Ishikawa (cell line): ENCODE measurements at regions not wholly inside any gene's neighbourhood (a gene's known extent, or its start where the extent isn't known, plus 50 kb on each side); places are given as distances from the start of the nearest gene placed in this dataset.

Experiments
- CEBPB ChIP-seq: IDR thresholded peaks from 2 replicates; pipeline ENCODE4 v1.6.1; 2012
- CREB1 ChIP-seq: IDR thresholded peaks from 2 replicates; pipeline ENCODE4 v1.6.1; 2012; ENCODE audit warnings: low read depth
- EGR1 ChIP-seq: IDR thresholded peaks from 2 replicates; pipeline ENCODE4 v1.6.1; 2012
- EP300 ChIP-seq: IDR thresholded peaks from 2 replicates; pipeline ENCODE4 v1.6.1; 2012; ENCODE audit warnings: borderline replicate concordance
- FOXM1 ChIP-seq: IDR thresholded peaks from 2 replicates; pipeline ENCODE4 v1.6.1; 2012; ENCODE audit warnings: low read depth, borderline replicate concordance
- MAX ChIP-seq: IDR thresholded peaks from 2 replicates; pipeline ENCODE4 v1.6.1; 2012
- NFIC ChIP-seq: IDR thresholded peaks from 2 replicates; pipeline ENCODE4 v1.6.1; 2012
- RAD21 ChIP-seq: IDR thresholded peaks from 2 replicates; pipeline ENCODE4 v1.6.1; 2012; ENCODE audit warnings: low read depth
- TAF1 ChIP-seq: IDR thresholded peaks from 2 replicates; pipeline ENCODE4 v1.6.1; 2012; ENCODE audit warnings: low read depth, mild to moderate bottlenecking
- TCF12 ChIP-seq: IDR thresholded peaks from 2 replicates; pipeline ENCODE4 v1.6.1; 2012; ENCODE audit warnings: low read depth
- TEAD4 ChIP-seq: IDR thresholded peaks from 2 replicates; pipeline ENCODE4 v1.6.1; 2012
- YY1 ChIP-seq: IDR thresholded peaks from 2 replicates; pipeline ENCODE4 v1.6.1; 2012; ENCODE audit warnings: low read depth
- ZBTB7A ChIP-seq: IDR thresholded peaks from 2 replicates; pipeline ENCODE4 v1.6.1; 2012; ENCODE audit warnings: low read depth
- TF ChIP-seq, protein P1 (sequence below): IDR thresholded peaks from 2 replicates; pipeline ENCODE4 v1.6.1; 2012; ENCODE audit warnings: low read depth, mild to moderate bottlenecking
- TF ChIP-seq, protein P2 (sequence below): IDR thresholded peaks from 2 replicates; pipeline ENCODE4 v1.6.1; 2012

- no peak for TF ChIP-seq YY1
- TF ChIP-seq EP300: no peak
These were observed 300.9 kb upstream of the MAP3K7 start for GRCh38 chr6:90887764-90888163.

- no peak for TF ChIP-seq FOXM1
These were observed 298.8 kb upstream of the MAP3K7 start for GRCh38 chr6:90885611-90886056.

DNA sequence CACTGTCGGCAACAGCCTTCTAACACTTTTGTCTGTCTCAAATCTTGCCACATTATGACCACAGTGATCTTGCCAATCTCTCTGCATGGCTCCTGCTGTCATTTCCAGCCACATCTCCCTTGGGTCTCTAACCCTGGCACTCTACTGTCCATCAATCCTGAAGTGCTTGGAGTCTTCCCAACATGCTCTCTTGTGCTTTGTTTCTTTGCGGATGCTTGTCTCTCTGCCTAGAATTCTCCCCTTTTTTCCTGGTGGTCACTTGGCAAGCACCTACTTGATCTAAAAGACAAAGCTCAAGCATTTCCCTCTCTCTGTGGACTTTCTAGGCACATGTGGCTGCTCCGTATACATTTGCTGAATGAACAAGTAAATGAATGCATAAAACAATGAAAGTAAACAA lies 290.7 kb upstream of the MAP3K7 start:
- TF ChIP-seq FOXM1: no peak
- no peak for TF ChIP-seq CREB1
- TF ChIP-seq TAF1: no peak
- TF ChIP-seq NFIC: no peak
- no peak for TF ChIP-seq TCF12
- TF ChIP-seq CEBPB: no peak
- TF ChIP-seq, protein P1, sequence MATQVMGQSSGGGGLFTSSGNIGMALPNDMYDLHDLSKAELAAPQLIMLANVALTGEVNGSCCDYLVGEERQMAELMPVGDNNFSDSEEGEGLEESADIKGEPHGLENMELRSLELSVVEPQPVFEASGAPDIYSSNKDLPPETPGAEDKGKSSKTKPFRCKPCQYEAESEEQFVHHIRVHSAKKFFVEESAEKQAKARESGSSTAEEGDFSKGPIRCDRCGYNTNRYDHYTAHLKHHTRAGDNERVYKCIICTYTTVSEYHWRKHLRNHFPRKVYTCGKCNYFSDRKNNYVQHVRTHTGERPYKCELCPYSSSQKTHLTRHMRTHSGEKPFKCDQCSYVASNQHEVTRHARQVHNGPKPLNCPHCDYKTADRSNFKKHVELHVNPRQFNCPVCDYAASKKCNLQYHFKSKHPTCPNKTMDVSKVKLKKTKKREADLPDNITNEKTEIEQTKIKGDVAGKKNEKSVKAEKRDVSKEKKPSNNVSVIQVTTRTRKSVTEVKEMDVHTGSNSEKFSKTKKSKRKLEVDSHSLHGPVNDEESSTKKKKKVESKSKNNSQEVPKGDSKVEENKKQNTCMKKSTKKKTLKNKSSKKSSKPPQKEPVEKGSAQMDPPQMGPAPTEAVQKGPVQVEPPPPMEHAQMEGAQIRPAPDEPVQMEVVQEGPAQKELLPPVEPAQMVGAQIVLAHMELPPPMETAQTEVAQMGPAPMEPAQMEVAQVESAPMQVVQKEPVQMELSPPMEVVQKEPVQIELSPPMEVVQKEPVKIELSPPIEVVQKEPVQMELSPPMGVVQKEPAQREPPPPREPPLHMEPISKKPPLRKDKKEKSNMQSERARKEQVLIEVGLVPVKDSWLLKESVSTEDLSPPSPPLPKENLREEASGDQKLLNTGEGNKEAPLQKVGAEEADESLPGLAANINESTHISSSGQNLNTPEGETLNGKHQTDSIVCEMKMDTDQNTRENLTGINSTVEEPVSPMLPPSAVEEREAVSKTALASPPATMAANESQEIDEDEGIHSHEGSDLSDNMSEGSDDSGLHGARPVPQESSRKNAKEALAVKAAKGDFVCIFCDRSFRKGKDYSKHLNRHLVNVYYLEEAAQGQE: no peak
- TF ChIP-seq EGR1: no peak
- TF ChIP-seq YY1: no peak
- TF ChIP-seq TEAD4: no peak
- TF ChIP-seq ZBTB7A: no peak
- TF ChIP-seq RAD21: no peak
- no peak for TF ChIP-seq EP300
- TF ChIP-seq, protein P2, sequence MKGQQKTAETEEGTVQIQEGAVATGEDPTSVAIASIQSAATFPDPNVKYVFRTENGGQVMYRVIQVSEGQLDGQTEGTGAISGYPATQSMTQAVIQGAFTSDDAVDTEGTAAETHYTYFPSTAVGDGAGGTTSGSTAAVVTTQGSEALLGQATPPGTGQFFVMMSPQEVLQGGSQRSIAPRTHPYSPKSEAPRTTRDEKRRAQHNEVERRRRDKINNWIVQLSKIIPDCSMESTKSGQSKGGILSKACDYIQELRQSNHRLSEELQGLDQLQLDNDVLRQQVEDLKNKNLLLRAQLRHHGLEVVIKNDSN: no peak
- no peak for TF ChIP-seq MAX

DNA sequence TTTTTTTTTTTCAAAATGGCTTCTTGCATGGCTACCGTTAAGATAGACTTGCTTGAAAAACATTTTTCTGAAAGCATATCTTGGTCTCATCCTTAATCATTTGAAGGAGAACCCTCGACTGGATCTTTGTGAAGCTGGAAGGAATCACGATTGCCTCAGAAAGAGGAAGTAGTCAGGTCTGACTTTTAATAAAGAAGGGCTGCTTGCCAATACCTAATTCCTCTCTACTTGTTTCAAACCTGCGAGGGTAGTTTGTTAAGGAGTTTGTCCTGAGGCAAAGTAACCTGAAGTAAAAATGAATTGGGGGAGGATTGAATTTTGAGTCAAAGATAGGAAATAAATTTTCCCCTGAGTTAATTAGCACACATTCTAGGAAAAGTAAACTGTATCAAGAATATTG lies 288.1 kb upstream of the MAP3K7 start:
- TF ChIP-seq ZBTB7A (no peak), NFIC (no peak), TEAD4 (no peak)
- TF ChIP-seq, protein P1: no peak

DNA sequence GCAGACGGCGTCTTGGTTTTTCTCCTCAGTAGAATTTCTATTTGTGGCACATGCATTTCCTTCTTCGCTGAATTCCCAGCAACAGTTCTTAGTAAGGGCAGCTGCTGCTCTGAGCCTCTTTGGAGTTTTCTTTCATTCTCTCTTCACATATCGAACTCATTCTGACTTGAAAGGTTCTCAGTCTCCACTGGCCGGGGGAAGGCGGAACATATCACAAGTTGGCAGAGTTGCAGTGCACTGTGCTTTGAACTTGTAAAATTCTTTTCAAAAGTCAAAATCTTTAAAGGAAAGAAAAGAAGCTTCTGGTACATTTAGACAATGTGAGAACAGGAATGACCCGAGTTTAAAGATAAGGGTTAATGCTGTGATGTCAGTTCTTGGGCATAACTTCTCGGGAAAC lies 286.1 kb upstream of the MAP3K7 start:
- TF ChIP-seq EGR1: no peak
- no peak for TF ChIP-seq CREB1
- TF ChIP-seq CEBPB: no peak
- no peak for TF ChIP-seq EP300
- TF ChIP-seq, protein P2: no peak
- TF ChIP-seq TEAD4: no peak
- no peak for TF ChIP-seq TAF1
- no peak for TF ChIP-seq RAD21
- TF ChIP-seq, protein P1: no peak
- no peak for TF ChIP-seq FOXM1
- TF ChIP-seq TCF12: no peak
- TF ChIP-seq MAX: no peak
- TF ChIP-seq NFIC: no peak
- TF ChIP-seq ZBTB7A: no peak
- no peak for TF ChIP-seq YY1

GRCh38 chr6:90870561-90870960 lies 283.7 kb upstream of the MAP3K7 start:
- TF ChIP-seq, protein P1: no peak
- TF ChIP-seq CEBPB (no peak), TAF1 (no peak), MAX (no peak), EP300 (no peak), TEAD4 (no peak)
- TF ChIP-seq, protein P2: no peak
